ENCODE measurements at regions not wholly inside any gene's neighbourhood (a gene's known extent, or its start where the extent isn't known, plus 50 kb on each side); places are given as distances from the start of the nearest gene placed in this dataset.
A peak's percentile ranks its signal among the peaks of the same experiment; 100 is the strongest.

GRCh38 chr4:159639671-159640323, 536.9 kb downstream of the RAPGEF2 start:
- Mint-ChIP-seq H3K9me3 (peaks cover 9 to 23% of the 10 kb centered on the region in 2 donors), H3K27ac (no peak overlapping the region), H3K36me3 (no peaks in the 10 kb centered on the region)
- no peak for ATAC-seq
- no peak for DNase-seq (ENCODE audit: low spot score in 2 of 2)

- Mint-ChIP-seq H3K36me3 (peaks cover 0 to 8% of the 10 kb centered on the region in 2 donors), H3K9me3 (peaks cover 13 to 16% of the 10 kb centered on the region in 2 donors), H3K27ac (no peak overlapping the region)
- DNase-seq (ENCODE audit: low spot score in 2 of 2) (no peak), ATAC-seq (no peak)
Observed at GRCh38 chr4:159649237-159649636, 546.4 kb downstream of the RAPGEF2 start.

- Mint-ChIP-seq H3K27ac (no peak overlapping the region), H3K9me3 (peaks cover 12 to 13% of the 10 kb centered on the region in 2 donors), H3K36me3 (peaks cover 0 to 8% of the 10 kb centered on the region in 2 donors)
- DNase-seq (ENCODE audit: low spot score in 2 of 2) (no peak), ATAC-seq (no peak)
Observed at GRCh38 chr4:159652871-159653270, 550.0 kb downstream of the RAPGEF2 start.

- H3K27ac Mint-ChIP-seq, result no peak overlapping the region
- no peak for ATAC-seq
- peaks cover 0 to 9% of the 10 kb centered on the region in 2 donors for H3K9me3 Mint-ChIP-seq
- no peak for DNase-seq (ENCODE audit: low spot score in 2 of 2)
- H3K36me3 Mint-ChIP-seq, result no peaks in the 10 kb centered on the region
Observed at GRCh38 chr4:159655547-159655946, 552.7 kb downstream of the RAPGEF2 start.

DNA sequence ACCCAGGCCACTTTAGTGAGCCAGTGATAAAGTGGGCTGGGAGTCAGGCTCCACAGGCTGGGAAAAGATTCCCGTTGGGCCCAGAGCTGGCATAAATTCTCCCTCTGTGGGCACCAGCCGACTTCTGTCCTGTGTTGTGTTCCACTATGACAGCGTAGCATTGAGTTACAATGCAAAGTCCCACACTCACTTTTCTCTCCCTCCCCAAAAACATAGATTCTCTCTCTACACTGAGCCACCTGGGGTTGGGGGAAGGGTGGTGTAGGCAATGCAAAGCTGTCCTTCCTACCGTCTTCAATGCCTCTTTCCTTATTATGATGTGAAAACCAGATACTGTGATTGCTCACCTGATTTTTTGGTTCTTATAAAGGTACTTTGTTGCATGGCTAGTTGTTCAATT, 566.2 kb downstream of the RAPGEF2 start:
- Mint-ChIP-seq H3K9me3 (peaks cover 10 to 18% of the 10 kb centered on the region in 2 donors), H3K36me3 (no peaks in the 10 kb centered on the region), H3K27ac (no peak overlapping the region)
- DNase-seq (ENCODE audit: low spot score in 2 of 2), result no peak
- ATAC-seq, result no peak

DNA sequence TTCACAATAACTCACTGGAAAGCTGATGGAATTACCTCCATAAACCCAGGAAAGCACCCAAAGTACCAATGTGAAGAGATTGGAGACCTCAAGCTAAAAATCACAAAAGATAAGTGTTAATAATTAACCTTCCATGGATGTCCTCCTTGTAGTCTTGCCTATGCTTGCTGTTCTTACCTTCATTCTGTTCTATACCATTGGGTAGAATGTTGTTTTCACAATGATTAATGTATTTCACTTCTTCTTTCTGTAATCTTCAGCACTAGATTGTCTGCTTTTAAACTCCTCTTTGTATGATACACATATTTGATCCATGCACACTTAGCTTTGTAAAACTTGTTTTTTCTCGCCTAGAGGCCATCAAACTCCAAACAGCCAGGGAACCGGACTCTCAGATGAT, 570.3 kb downstream of the RAPGEF2 start:
- H3K27ac Mint-ChIP-seq, result no peak overlapping the region
- no peak for DNase-seq (ENCODE audit: low spot score in 2 of 2)
- H3K9me3 Mint-ChIP-seq, result peaks cover 7 to 9% of the 10 kb centered on the region in 2 donors
- ATAC-seq, result no peak
- H3K36me3 Mint-ChIP-seq, result no peaks in the 10 kb centered on the region

GRCh38 chr4:159674241-159674640, 571.4 kb downstream of the RAPGEF2 start:
- Mint-ChIP-seq H3K27ac (no peak overlapping the region), H3K36me3 (no peaks in the 10 kb centered on the region), H3K9me3 (peaks cover 7 to 9% of the 10 kb centered on the region in 2 donors)
- no peak for ATAC-seq
- no peak for DNase-seq (ENCODE audit: low spot score in 2 of 2)

- no peaks in the 10 kb centered on the region for H3K36me3 Mint-ChIP-seq
- no peak for ATAC-seq
Observed at GRCh38 chr4:159677521-159677920, 574.6 kb downstream of the RAPGEF2 start.

GRCh38 chr4:159682996-159683395, 580.1 kb downstream of the RAPGEF2 start:
- ATAC-seq, result no peak
- no peaks in the 10 kb centered on the region for H3K36me3 Mint-ChIP-seq
- H3K27ac Mint-ChIP-seq, result no peak overlapping the region
- peaks cover 6 to 32% of the 10 kb centered on the region in 2 donors for H3K9me3 Mint-ChIP-seq
- no peak for DNase-seq (ENCODE audit: low spot score in 2 of 2)

More at GRCh38 chr4:159677521-159677920, 574.6 kb downstream of the RAPGEF2 start:
- DNase-seq (ENCODE audit: low spot score in 2 of 2), result no peak
- Mint-ChIP-seq H3K27ac (no peak overlapping the region), H3K9me3 (peaks cover 0 to 20% of the 10 kb centered on the region in 2 donors)

- DNase-seq (ENCODE audit: low spot score in 2 of 2) (no peak), ATAC-seq (no peak)
- Mint-ChIP-seq H3K9me3 (peaks cover 9 to 34% of the 10 kb centered on the region in 2 donors), H3K36me3 (peaks cover 0 to 2% of the 10 kb centered on the region in 2 donors), H3K27ac (no peak overlapping the region)
Observed at GRCh38 chr4:159684061-159684460, 581.2 kb downstream of the RAPGEF2 start.

- Mint-ChIP-seq H3K27ac (no peak overlapping the region), H3K9me3 (peaks cover 10 to 30% of the 10 kb centered on the region in 2 donors), H3K36me3 (peaks cover 0 to 6% of the 10 kb centered on the region in 2 donors)
- no peak for DNase-seq (ENCODE audit: low spot score in 2 of 2)
- no peak for ATAC-seq
Observed at GRCh38 chr4:159685340-159686092, 582.6 kb downstream of the RAPGEF2 start.

DNA sequence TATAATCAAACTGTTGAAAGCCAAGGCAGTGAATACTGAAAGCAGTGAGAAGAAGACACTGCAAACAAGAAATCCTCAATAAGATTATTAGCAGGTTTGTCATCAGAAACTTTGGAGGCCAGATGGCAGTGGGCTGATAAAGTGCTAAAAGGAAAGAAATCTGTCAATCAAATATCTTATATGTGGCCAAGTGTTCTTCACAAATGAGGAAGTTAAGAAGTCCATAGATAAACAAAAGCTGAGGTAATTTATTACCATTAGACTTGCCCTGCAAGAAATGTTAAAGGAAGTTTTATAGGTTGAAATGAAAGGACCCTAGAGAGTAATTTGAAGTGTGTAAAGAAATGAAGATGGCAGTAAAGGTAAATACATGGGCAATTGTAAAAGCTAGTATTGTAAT, 586.6 kb downstream of the RAPGEF2 start:
- no peak overlapping the region for H3K27ac Mint-ChIP-seq
- H3K9me3 Mint-ChIP-seq, result peaks cover 10 to 32% of the 10 kb centered on the region in 2 donors
- H3K36me3 Mint-ChIP-seq, result peaks cover 0 to 6% of the 10 kb centered on the region in 2 donors
- DNase-seq (ENCODE audit: low spot score in 2 of 2), result no peak
- ATAC-seq, result no peak

- no peak overlapping the region for H3K27ac Mint-ChIP-seq
- ATAC-seq (no peak), DNase-seq (ENCODE audit: low spot score in 2 of 2) (no peak)
- no peaks in the 10 kb centered on the region for H3K36me3 Mint-ChIP-seq
- peaks cover 20 to 29% of the 10 kb centered on the region in 2 donors for H3K9me3 Mint-ChIP-seq
Observed at GRCh38 chr4:159697322-159698283, 594.7 kb downstream of the RAPGEF2 start.

DNA sequence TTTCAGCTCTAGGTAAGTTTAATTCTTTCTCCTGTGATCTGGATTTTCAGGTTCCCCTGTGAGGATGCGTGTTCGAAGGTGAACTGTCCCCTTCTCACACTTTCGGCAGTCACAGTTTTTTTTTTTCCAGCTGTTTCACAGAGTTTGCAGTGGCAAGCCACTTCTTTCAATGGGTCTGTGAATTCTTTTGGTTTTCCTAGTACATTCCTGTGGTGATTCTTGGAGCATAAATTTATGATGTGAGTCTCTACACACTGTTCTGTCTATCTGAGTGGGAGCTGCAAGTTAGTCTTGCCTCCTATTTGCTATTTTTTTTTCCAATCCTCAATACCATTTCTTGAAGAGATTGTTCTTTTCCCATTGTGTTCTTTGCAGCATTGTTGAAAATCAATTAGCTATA, 595.5 kb downstream of the RAPGEF2 start:
- H3K36me3 Mint-ChIP-seq, result no peaks in the 10 kb centered on the region
- no peak overlapping the region for H3K27ac Mint-ChIP-seq
- DNase-seq (ENCODE audit: low spot score in 2 of 2) (no peak), ATAC-seq (no peak)
- peaks cover 20 to 24% of the 10 kb centered on the region in 2 donors for H3K9me3 Mint-ChIP-seq

DNA sequence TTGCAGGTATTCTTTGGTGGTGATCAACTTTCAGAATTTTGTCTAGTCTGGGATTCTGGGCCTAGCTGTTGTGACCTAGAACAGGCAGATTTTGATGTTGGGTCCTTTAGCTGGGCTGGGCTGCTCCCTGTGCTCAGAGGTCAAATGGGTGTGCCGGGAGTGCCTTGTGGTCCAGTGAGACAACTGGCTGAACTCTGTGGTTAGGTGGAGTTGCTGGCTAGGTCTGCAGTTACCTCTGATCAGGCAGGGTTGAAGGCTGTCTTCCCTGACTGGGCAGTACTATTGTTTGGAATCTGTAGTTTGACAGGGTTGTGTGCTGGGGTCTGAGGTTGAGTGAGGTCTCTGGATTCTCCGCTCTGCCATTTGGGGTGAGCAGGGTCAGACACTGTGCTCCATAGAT, 599.3 kb downstream of the RAPGEF2 start:
- DNase-seq (ENCODE audit: low spot score in 2 of 2), result no peak
- no peak for ATAC-seq
- H3K27ac Mint-ChIP-seq, result peak overlapping the region in 1 of 2 donors; percentile 50
- no peaks in the 10 kb centered on the region for H3K36me3 Mint-ChIP-seq
- peaks cover 10 to 13% of the 10 kb centered on the region in 2 donors for H3K9me3 Mint-ChIP-seq

GRCh38 chr4:159705334-159705733, 602.5 kb downstream of the RAPGEF2 start:
- H3K36me3 Mint-ChIP-seq, result no peaks in the 10 kb centered on the region
- DNase-seq (ENCODE audit: low spot score in 2 of 2) (no peak), ATAC-seq (no peak)
- H3K27ac Mint-ChIP-seq, result no peak overlapping the region
- H3K9me3 Mint-ChIP-seq, result peaks cover 11 to 12% of the 10 kb centered on the region in 2 donors

DNA sequence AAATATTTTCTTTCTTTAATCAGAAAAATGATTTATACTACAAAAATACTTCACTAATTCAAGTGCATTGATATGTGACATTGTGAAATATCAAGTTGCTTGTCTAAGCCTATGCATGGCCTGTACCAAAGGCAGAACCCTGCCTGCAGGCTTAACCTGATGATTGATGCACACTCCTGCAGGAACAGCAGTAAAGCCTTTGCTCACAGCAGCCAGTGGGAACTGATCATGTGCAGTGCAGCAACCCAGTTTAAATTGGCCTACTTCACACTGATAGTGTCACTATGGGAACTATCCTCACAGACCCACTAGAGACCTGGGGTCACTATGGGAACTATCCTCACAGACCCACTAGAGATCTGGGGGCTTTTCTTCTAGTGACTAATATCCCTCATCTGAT, 603.8 kb downstream of the RAPGEF2 start:
- H3K36me3 Mint-ChIP-seq, result no peaks in the 10 kb centered on the region
- DNase-seq (ENCODE audit: low spot score in 2 of 2), result no peak
- no peak overlapping the region for H3K27ac Mint-ChIP-seq
- ATAC-seq, result no peak
- peaks cover 5% of the 10 kb centered on the region in 2 donors for H3K9me3 Mint-ChIP-seq
